ENCODE measurements at regions not wholly inside any gene's neighbourhood (a gene's known extent, or its start where the extent isn't known, plus 50 kb on each side); places are given as distances from the start of the nearest gene placed in this dataset.
"Not testable (repeated sequence)": the region's sequence is repeated elsewhere in the genome, so short reads cannot be mapped to it uniquely, and the experiment has no call there.

DNA sequence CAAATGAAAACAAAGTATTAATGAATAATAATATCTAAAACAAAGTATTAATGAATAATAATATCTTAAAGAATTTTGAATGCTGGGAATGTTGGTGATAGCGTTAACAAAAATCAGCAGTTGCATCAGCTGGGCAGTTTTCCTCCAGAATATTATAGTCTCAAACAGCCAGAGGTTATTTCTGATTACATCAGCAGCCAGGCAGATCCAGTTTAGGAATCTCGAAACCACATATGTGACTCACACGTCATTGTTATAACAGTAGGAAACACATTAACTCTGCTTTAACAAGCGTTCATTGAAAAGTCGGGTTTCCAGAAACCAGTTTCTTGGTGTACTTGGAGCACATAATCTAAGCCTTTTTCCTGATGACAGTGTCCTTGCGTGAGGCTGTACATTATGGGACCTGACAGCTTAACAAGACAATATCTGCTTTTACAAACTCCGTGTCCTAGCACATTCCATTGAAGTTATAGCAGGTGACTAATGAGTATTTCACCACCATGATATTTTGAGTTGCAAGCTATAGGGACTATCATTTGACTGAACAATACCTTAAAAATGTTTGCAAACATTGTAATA lies 559.5 kb upstream of the KLF4 start:
- WGBS (ENCODE audit: insufficient coverage): 82% methylated on average over 4 of the region's 7 CpGs
- Histone ChIP-seq H3K27ac (ENCODE audit: low read depth in 1 of 2, low read length in 2 of 2) (no peak overlapping the region), H3K9ac (ENCODE audit: insufficient read depth, low read length, poor library complexity, severe bottlenecking) (no peak overlapping the region), H3K4me1 (ENCODE audit: control insufficient read depth in 1 of 2, insufficient read depth in 2 of 2, low read length in 2 of 2) (peaks cover 5 to 6% of the 10 kb centered on the region in 2 donors), H3K4me2 (replicated peaks; ENCODE audit: extremely low read depth, low read length, poor library complexity, severe bottlenecking) (no peak overlapping the region), H4K20me1 (ENCODE audit: insufficient read depth, low read length) (no peaks in the 10 kb centered on the region), H3K27me3 (ENCODE audit: control insufficient read depth in 2 of 2, insufficient read depth in 2 of 2, low read length in 2 of 2) (no peaks in the 10 kb centered on the region), H2AFZ (ENCODE audit: insufficient read depth, low read depth, low read length, poor library complexity, severe bottlenecking) (no peak overlapping the region), H3K36me3 (replicated peaks in 1 of 2; ENCODE audit: control insufficient read depth in 1 of 2, insufficient read depth in 2 of 2, low read length in 2 of 2) (peaks cover 0 to 4% of the 10 kb centered on the region in 2 donors), H3K9me3 (replicated peaks in 1 of 2; ENCODE audit: control insufficient read depth in 1 of 2, insufficient read depth in 1 of 2, low read length in 2 of 2) (peaks cover 3 to 5% of the 10 kb centered on the region in 2 donors), H3K79me2 (ENCODE audit: insufficient read depth, low read length) (no peaks in the 10 kb centered on the region), H3K4me3 (replicated peaks in 1 of 3; ENCODE audit: low read depth in 2 of 3, low read length in 3 of 3) (no peak overlapping the region)
- Mint-ChIP-seq H3K9me3 (peaks cover 0 to 4% (median 0%) of the 10 kb centered on the region in 7 donors), H3K27ac (no peak overlapping the region), H3K4me1 (peaks cover 9% of the 10 kb centered on the region), H3K36me3 (peaks cover 11 to 27% of the 10 kb centered on the region in 2 donors), H3K27me3 (ENCODE audit: low read depth in 3 of 3) (peaks cover 1 to 5% (median 1%) of the 10 kb centered on the region in 3 donors), H3K4me3 (no peak overlapping the region)
- TF ChIP-seq, protein P1, sequence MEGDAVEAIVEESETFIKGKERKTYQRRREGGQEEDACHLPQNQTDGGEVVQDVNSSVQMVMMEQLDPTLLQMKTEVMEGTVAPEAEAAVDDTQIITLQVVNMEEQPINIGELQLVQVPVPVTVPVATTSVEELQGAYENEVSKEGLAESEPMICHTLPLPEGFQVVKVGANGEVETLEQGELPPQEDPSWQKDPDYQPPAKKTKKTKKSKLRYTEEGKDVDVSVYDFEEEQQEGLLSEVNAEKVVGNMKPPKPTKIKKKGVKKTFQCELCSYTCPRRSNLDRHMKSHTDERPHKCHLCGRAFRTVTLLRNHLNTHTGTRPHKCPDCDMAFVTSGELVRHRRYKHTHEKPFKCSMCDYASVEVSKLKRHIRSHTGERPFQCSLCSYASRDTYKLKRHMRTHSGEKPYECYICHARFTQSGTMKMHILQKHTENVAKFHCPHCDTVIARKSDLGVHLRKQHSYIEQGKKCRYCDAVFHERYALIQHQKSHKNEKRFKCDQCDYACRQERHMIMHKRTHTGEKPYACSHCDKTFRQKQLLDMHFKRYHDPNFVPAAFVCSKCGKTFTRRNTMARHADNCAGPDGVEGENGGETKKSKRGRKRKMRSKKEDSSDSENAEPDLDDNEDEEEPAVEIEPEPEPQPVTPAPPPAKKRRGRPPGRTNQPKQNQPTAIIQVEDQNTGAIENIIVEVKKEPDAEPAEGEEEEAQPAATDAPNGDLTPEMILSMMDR (IDR thresholded peaks at IDR 0.05): no peak
- no peak for DNase-seq
- intact Hi-C loops (cut with micrococcal nuclease): no loop called here

DNA sequence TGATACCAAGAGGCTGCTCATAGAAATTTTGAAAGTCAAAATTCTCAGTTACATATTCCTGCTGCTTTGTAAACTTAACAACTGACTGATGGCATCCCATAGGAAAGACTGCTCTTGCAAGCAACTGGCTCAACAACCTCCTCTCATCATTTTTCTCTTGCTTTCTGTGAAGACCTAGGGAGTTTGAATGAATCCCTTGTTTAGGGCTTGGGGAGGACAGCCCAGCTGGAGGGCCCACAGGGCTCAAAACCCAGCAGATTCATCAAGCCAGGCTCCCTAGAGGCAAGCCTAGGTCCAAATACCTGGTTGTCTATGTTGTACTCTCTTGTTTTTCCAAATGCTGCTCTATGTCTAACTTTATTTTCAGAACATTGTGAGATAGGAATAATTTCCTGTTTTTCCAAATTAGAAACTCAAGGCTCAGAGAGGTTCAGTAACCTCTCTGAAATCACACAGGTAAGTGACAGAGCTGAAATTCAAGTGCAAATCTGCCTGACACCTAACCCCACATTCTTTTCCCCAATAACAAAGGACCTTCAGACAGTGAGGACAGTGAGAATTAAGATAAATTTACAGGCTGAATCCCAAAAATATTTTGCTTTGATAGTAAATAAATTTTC lies 558.9 kb upstream of the KLF4 start:
- Mint-ChIP-seq H3K4me1 (peaks cover 9% of the 10 kb centered on the region), H3K27ac (no peak overlapping the region), H3K36me3 (peaks cover 12 to 27% of the 10 kb centered on the region in 2 donors), H3K4me3 (no peak overlapping the region), H3K27me3 (ENCODE audit: low read depth in 3 of 3) (peaks cover under 1 to 5% (median 1%) of the 10 kb centered on the region in 3 donors), H3K9me3 (peaks cover 3 to 8% (median 4%) of the 10 kb centered on the region in 7 donors)
- H3K9me3 ChIP-seq (replicated peaks in 1 of 2; ENCODE audit: control insufficient read depth in 1 of 2, insufficient read depth in 1 of 2, low read length in 2 of 2): peaks cover 3 to 11% of the 10 kb centered on the region in 2 donors
- TF ChIP-seq, protein P1 (IDR thresholded peaks at IDR 0.05): no peak
- intact Hi-C loops (cut with micrococcal nuclease): no loop called here
- H3K79me2 ChIP-seq (ENCODE audit: insufficient read depth, low read length): no peaks in the 10 kb centered on the region
- H4K20me1 ChIP-seq (ENCODE audit: insufficient read depth, low read length): no peaks in the 10 kb centered on the region
- H3K9ac ChIP-seq (ENCODE audit: insufficient read depth, low read length, poor library complexity, severe bottlenecking): no peak overlapping the region
- no peak overlapping the region for H2AFZ ChIP-seq (ENCODE audit: insufficient read depth, low read depth, low read length, poor library complexity, severe bottlenecking)
- H3K27ac ChIP-seq (ENCODE audit: low read depth in 1 of 2, low read length in 2 of 2): no peak overlapping the region
- peaks cover 5 to 6% of the 10 kb centered on the region in 2 donors for H3K4me1 ChIP-seq (ENCODE audit: control insufficient read depth in 1 of 2, insufficient read depth in 2 of 2, low read length in 2 of 2)
- DNase-seq: no peak
- H3K27me3 ChIP-seq (ENCODE audit: control insufficient read depth in 2 of 2, insufficient read depth in 2 of 2, low read length in 2 of 2): no peaks in the 10 kb centered on the region
- peaks cover 0 to 4% of the 10 kb centered on the region in 2 donors for H3K36me3 ChIP-seq (replicated peaks in 1 of 2; ENCODE audit: control insufficient read depth in 1 of 2, insufficient read depth in 2 of 2, low read length in 2 of 2)
- no peak overlapping the region for H3K4me3 ChIP-seq (replicated peaks in 1 of 3; ENCODE audit: low read depth in 2 of 3, low read length in 3 of 3)
- no peak overlapping the region for H3K4me2 ChIP-seq (replicated peaks; ENCODE audit: extremely low read depth, low read length, poor library complexity, severe bottlenecking)

DNA sequence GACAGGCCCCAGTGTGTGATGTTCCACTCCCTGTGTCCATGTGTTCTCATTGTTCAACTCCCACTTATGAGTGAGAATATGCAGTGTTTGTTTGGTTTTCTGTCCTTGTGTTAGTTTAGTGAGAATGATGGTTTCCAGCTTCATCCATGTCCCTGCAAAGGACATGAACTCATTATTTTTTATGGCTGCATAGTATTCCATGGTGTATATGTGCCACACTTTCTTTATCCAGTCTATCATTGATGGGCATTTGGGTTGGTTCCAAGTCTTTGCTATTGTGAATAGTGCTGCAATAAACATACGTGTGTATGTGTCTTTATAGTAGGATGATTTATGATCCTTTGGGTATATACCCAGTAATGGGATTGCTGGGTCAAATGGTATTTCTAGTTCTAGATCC lies 558.2 kb upstream of the KLF4 start:
- H3K27me3 ChIP-seq (ENCODE audit: control insufficient read depth in 2 of 2, insufficient read depth in 2 of 2, low read length in 2 of 2); H3K79me2 ChIP-seq (ENCODE audit: insufficient read depth, low read length); H3K4me3 ChIP-seq (replicated peaks in 1 of 3; ENCODE audit: low read depth in 2 of 3, low read length in 3 of 3); intact Hi-C loops (cut with micrococcal nuclease); H3K4me3 Mint-ChIP-seq; H3K4me1 Mint-ChIP-seq; H3K27me3 Mint-ChIP-seq (ENCODE audit: low read depth in 3 of 3); H3K9ac ChIP-seq (ENCODE audit: insufficient read depth, low read length, poor library complexity, severe bottlenecking); H3K4me2 ChIP-seq (replicated peaks; ENCODE audit: extremely low read depth, low read length, poor library complexity, severe bottlenecking); H2AFZ ChIP-seq (ENCODE audit: insufficient read depth, low read depth, low read length, poor library complexity, severe bottlenecking); H4K20me1 ChIP-seq (ENCODE audit: insufficient read depth, low read length); H3K36me3 ChIP-seq (replicated peaks in 1 of 2; ENCODE audit: control insufficient read depth in 1 of 2, insufficient read depth in 2 of 2, low read length in 2 of 2); H3K27ac Mint-ChIP-seq; H3K4me1 ChIP-seq (ENCODE audit: control insufficient read depth in 1 of 2, insufficient read depth in 2 of 2, low read length in 2 of 2); DNase-seq; H3K27ac ChIP-seq (ENCODE audit: low read depth in 1 of 2, low read length in 2 of 2): not testable (repeated sequence)
- peaks cover 3 to 16% of the 10 kb centered on the region in 2 donors for H3K9me3 ChIP-seq (replicated peaks in 1 of 2; ENCODE audit: control insufficient read depth in 1 of 2, insufficient read depth in 1 of 2, low read length in 2 of 2)
- H3K36me3 Mint-ChIP-seq: peaks cover 16 to 27% of the 10 kb centered on the region in 2 donors
- no CpG with 5 or more reads among the region's 1 CpG for WGBS (ENCODE audit: insufficient coverage)
- peaks cover 6 to 12% (median 8%) of the 10 kb centered on the region in 7 donors for H3K9me3 Mint-ChIP-seq

All from CD14-positive monocyte (primary cell).